Peyer's patch (tissue), 4 donors: ENCODE measurements at regions not wholly inside any gene's neighbourhood (a gene's known extent, or its start where the extent isn't known, plus 50 kb on each side); places are given as distances from the start of the nearest gene placed in this dataset.

Experiments used
- POLR2A ChIP-seq, 2 donors: fragments of 450-650 bp; IDR thresholded peaks; one replicate each; pipeline ENCODE4 v1.5.1; 2017; ENCODE audit warnings: antibody characterized with exemption in 2 of 2, mild to moderate bottlenecking in 2 of 2, moderate library complexity in 2 of 2
- TF ChIP-seq, protein P1 (sequence below), 6 experiments: fragments of 450-650 bp in 4 of 6; fragments of 200-600 bp in 2 of 6; sonication (generic) in 1 of 6; IDR thresholded peaks; one replicate each; pipeline ENCODE4 v1.5.1; 2017 to 2019; ENCODE audit warnings: antibody characterized with exemption in 6 of 6, mild to moderate bottlenecking in 3 of 6, moderate library complexity in 1 of 6

DNA sequence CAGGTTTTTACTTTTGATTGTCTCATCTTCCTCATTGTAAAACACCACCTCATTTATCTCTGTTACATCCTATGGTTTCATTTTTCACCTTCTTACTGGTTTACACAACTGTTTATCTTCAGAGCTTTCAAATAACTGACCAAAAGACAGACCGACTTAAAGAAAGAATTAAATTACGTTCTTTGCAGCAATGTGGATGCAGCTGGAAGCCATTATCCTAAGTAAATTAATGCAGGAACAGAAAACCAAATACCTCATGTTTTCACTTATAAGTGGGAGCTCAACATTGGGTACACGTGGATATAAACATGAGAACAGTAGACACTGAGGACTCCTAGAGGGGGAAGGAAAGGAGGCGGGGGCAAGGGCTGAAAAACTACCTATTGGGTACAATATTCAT, 729.0 kb upstream of the USP15 start:
- TF ChIP-seq, protein P1, sequence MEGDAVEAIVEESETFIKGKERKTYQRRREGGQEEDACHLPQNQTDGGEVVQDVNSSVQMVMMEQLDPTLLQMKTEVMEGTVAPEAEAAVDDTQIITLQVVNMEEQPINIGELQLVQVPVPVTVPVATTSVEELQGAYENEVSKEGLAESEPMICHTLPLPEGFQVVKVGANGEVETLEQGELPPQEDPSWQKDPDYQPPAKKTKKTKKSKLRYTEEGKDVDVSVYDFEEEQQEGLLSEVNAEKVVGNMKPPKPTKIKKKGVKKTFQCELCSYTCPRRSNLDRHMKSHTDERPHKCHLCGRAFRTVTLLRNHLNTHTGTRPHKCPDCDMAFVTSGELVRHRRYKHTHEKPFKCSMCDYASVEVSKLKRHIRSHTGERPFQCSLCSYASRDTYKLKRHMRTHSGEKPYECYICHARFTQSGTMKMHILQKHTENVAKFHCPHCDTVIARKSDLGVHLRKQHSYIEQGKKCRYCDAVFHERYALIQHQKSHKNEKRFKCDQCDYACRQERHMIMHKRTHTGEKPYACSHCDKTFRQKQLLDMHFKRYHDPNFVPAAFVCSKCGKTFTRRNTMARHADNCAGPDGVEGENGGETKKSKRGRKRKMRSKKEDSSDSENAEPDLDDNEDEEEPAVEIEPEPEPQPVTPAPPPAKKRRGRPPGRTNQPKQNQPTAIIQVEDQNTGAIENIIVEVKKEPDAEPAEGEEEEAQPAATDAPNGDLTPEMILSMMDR (IDR thresholded peaks at IDR 0.05) = no peak
- TF ChIP-seq POLR2A (IDR thresholded peaks at IDR 0.05) = no peak
